SU-DHL-6 (cell line): ENCODE measurements at regions not wholly inside any gene's neighbourhood (a gene's known extent, or its start where the extent isn't known, plus 50 kb on each side); places are given as distances from the start of the nearest gene placed in this dataset.

ENCODE experiments used
- H2AFZ ChIP-seq: fragments of 200-600 bp; sonication (generic); 2 replicates; pipeline ENCODE4 v1.6.1; 2014; ENCODE audit warnings: low read depth, mild to moderate bottlenecking, moderate library complexity, mixed read lengths, antibody characterized with exemption, low read length; ENCODE audit not compliant: severe bottlenecking
- H3F3A ChIP-seq: fragments of 200-600 bp; shearing (Covaris generic); 2 replicates; pipeline ENCODE4 v1.6.0; 2016; ENCODE audit warnings: antibody characterized with exemption, mild to moderate bottlenecking; ENCODE audit not compliant: insufficient read depth
- H3K27ac ChIP-seq: fragments of 200-600 bp; sonication (generic); 2 replicates; pipeline ENCODE4 v1.5.1; 2016; ENCODE audit warnings: low read depth, mild to moderate bottlenecking, low read length, moderate library complexity, mixed read lengths
- H3K27me3 ChIP-seq: fragments of 200-600 bp; sonication (generic), shearing (Covaris generic); 2 replicates; pipeline ENCODE4 v1.6.0; 2014; ENCODE audit warnings: mild to moderate bottlenecking, low read length
- H3K36me3 ChIP-seq: fragments of 200-600 bp; sonication (generic); 2 replicates; pipeline ENCODE4 v1.6.1; 2014; ENCODE audit warnings: mild to moderate bottlenecking, low read length, mixed read lengths
- H3K4me2 ChIP-seq: fragments of 300-600, 200-600 bp; shearing (Covaris generic), sonication (generic); 2 replicates; pipeline ENCODE4 v1.6.0; 2014; ENCODE audit warnings: low read length, low read depth, mild to moderate bottlenecking; ENCODE audit not compliant: poor library complexity, severe bottlenecking
- H3K4me3 ChIP-seq: fragments of 200-600 bp; sonication (generic); 2 replicates; pipeline ENCODE4 v1.5.1; 2014; ENCODE audit warnings: antibody characterized with exemption, low read length, mild to moderate bottlenecking, mixed read lengths; ENCODE audit not compliant: insufficient read depth, poor library complexity, severe bottlenecking
- H3K79me2 ChIP-seq: fragments of 200-600 bp; sonication (generic); 2 replicates; pipeline ENCODE4 v1.6.1; 2014; ENCODE audit warnings: mild to moderate bottlenecking, low read length, moderate library complexity; ENCODE audit not compliant: insufficient read depth
- H3K9ac ChIP-seq: fragments of 200-600 bp; sonication (generic); 2 replicates; pipeline ENCODE4 v1.7.0; 2014; ENCODE audit warnings: mild to moderate bottlenecking, low read length
- H3K9me2 ChIP-seq: fragments of 200-600 bp; sonication (generic); replicated peaks from 2 replicates; pipeline ENCODE4 v1.6.1; 2014; ENCODE audit warnings: low read length; ENCODE audit not compliant: insufficient read depth
- H3K9me3 ChIP-seq: fragments of 200-600 bp; sonication (generic); 2 replicates; pipeline ENCODE4 v1.6.1; 2014; ENCODE audit warnings: low read length, mixed read lengths; ENCODE audit not compliant: insufficient read depth
- H4K20me1 ChIP-seq: fragments of 200-600 bp; sonication (generic); 2 replicates; pipeline ENCODE4 v1.6.1; 2014; ENCODE audit warnings: low read depth, mild to moderate bottlenecking, antibody characterized with exemption, low read length, moderate library complexity, mixed read lengths
- CTCF ChIP-seq: fragments of 200-600 bp; sonication (generic); IDR thresholded peaks from one replicate; pipeline ENCODE4 v1.5.1; 2017; ENCODE audit warnings: antibody characterized with exemption, mild to moderate bottlenecking, low read length, moderate library complexity; ENCODE audit not compliant: insufficient read depth, poor library complexity, severe bottlenecking
- EZH2phosphoT487 ChIP-seq: fragments of 200-600 bp; sonication (generic), shearing (Covaris generic); conservative IDR thresholded peaks from 2 replicates; pipeline ENCODE4 v1.6.1; 2018; ENCODE audit warnings: mild to moderate bottlenecking, antibody characterized with exemption, low read length, moderate library complexity, mixed read lengths

DNA sequence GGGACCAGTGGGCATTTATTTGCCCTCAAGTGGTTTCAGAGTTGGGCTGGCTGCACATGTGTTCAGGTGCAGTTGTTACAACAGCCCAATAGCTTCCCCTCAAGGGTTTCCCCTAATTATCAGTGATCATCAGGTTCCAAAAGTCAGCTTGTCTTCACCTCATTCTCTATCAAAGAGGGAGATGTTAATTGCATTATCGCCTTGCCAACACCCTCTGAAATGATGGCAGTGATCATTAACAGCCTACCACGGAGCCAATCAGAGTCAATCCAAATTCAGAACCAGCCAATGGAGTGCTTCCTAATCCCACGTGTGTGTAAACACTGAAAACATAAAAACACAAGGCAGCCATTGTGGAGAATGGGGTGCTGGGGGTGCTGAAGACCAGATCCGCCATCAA, 248.4 kb upstream of the ZNF507 start:
- TF ChIP-seq EZH2phosphoT487 (no peak), CTCF (no peak)
- Histone ChIP-seq H3K9me3 (no peaks in the 10 kb centered on the region), H3K27ac (no peak overlapping the region), H4K20me1 (no peaks in the 10 kb centered on the region), H3K9ac (no peak overlapping the region), H3F3A (no peaks in the 10 kb centered on the region), H3K79me2 (no peaks in the 10 kb centered on the region), H3K4me3 (no peak overlapping the region), H3K9me2 (no peaks in the 10 kb centered on the region), H3K27me3 (no peaks in the 10 kb centered on the region), H2AFZ (no peak overlapping the region), H3K4me2 (no peak overlapping the region), H3K36me3 (no peaks in the 10 kb centered on the region)

DNA sequence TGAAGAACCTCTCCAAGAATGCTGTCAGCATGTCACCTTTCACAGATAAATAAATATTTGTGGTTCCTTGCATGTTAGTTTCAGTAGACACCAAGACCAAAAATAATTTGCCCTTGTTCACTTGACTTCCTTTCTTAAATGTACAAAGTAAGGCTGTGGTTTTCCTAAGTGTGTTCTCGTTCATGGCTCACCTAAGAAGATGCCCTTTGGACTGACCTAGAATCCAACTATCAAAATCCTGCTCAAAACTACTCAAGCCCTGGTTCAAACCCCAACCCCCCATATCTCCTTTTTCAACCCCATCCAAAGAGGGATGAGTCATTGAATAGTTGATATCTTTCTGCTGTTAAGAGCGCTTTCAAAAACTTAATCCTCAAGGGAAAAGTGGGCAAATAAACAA, 247.8 kb upstream of the ZNF507 start:
- no peak overlapping the region for H3K9ac ChIP-seq

DNA sequence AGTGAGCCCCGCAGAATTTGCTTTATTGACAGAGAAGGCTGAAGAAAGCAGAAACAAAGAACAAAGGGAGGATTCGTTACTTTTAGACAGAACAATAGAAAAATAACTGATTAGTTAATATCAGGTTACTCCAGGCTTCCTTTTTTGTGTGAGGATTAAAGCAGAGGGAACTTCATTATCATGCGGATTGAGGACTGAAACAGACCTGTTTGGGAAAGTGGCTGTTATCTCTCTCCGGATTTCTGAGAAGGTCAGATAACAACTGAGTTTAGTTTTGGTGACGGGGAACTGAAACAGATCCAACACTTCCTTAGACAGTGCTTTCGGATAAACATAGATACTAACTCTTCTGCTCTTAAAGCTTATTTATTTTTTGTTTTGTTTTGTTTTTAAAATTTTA, 246.4 kb upstream of the ZNF507 start:
- Histone ChIP-seq H3K9me3 (no peaks in the 10 kb centered on the region), H3K27ac (no peak overlapping the region), H3K9me2 (no peaks in the 10 kb centered on the region), H3K36me3 (no peaks in the 10 kb centered on the region), H2AFZ (no peak overlapping the region), H4K20me1 (no peaks in the 10 kb centered on the region), H3K4me3 (no peak overlapping the region), H3K79me2 (no peaks in the 10 kb centered on the region), H3F3A (no peaks in the 10 kb centered on the region), H3K9ac (no peak overlapping the region), H3K4me2 (no peak overlapping the region), H3K27me3 (no peaks in the 10 kb centered on the region)
- TF ChIP-seq CTCF (no peak), EZH2phosphoT487 (no peak)

More for the DNA sequence above, 247.8 kb upstream of the ZNF507 start:
- no peak overlapping the region for H2AFZ ChIP-seq
- no peaks in the 10 kb centered on the region for H3K36me3 ChIP-seq
- no peak overlapping the region for H3K4me3 ChIP-seq
- H3K27ac ChIP-seq, result no peak overlapping the region
- H3F3A ChIP-seq, result no peaks in the 10 kb centered on the region
- no peak overlapping the region for H3K4me2 ChIP-seq
- TF ChIP-seq EZH2phosphoT487 (no peak), CTCF (no peak)
- no peaks in the 10 kb centered on the region for H3K79me2 ChIP-seq
- no peaks in the 10 kb centered on the region for H3K27me3 ChIP-seq
- H3K9me2 ChIP-seq, result no peaks in the 10 kb centered on the region
- H3K9me3 ChIP-seq, result no peaks in the 10 kb centered on the region
- no peaks in the 10 kb centered on the region for H4K20me1 ChIP-seq
